Adipocyte (in vitro differentiated cells): ENCODE measurements at regions not wholly inside any gene's neighbourhood (a gene's known extent, or its start where the extent isn't known, plus 50 kb on each side); places are given as distances from the start of the nearest gene placed in this dataset.
"Not testable (repeated sequence)": the region's sequence is repeated elsewhere in the genome, so short reads cannot be mapped to it uniquely, and the experiment has no call there.

ENCODE experiments used
- DNase-seq: peaks from one replicate; pipeline ENCODE4 v3.0.0-alpha.2; 2015; ENCODE audit warnings: low read depth
- H3K27me3 ChIP-seq: replicated peaks from 2 replicates; pipeline ENCODE4 v1.7.0; 2013; ENCODE audit warnings: mild to moderate bottlenecking, low read length, moderate library complexity; ENCODE audit not compliant: control insufficient read depth, insufficient read depth
- H3K36me3 ChIP-seq: 2 replicates; pipeline ENCODE4 v1.7.0; 2013; ENCODE audit warnings: low read length, mild to moderate bottlenecking, moderate library complexity; ENCODE audit not compliant: control insufficient read depth, insufficient read depth, severe bottlenecking
- H3K4me1 ChIP-seq: 2 replicates; pipeline ENCODE4 v1.7.0; 2013; ENCODE audit warnings: mild to moderate bottlenecking, low read length, moderate library complexity; ENCODE audit not compliant: control insufficient read depth, insufficient read depth
- H3K4me3 ChIP-seq: 2 replicates; pipeline ENCODE4 v1.7.0; 2013; ENCODE audit warnings: mild to moderate bottlenecking, low read length, moderate library complexity
- H3K9ac ChIP-seq: 2 replicates; pipeline ENCODE4 v1.7.0; 2013; ENCODE audit warnings: mild to moderate bottlenecking, low read length, moderate library complexity
- H3K9me3 ChIP-seq: 2 replicates; pipeline ENCODE4 v1.7.0; 2013; ENCODE audit warnings: mild to moderate bottlenecking, low read length, moderate library complexity; ENCODE audit not compliant: control insufficient read depth

DNA sequence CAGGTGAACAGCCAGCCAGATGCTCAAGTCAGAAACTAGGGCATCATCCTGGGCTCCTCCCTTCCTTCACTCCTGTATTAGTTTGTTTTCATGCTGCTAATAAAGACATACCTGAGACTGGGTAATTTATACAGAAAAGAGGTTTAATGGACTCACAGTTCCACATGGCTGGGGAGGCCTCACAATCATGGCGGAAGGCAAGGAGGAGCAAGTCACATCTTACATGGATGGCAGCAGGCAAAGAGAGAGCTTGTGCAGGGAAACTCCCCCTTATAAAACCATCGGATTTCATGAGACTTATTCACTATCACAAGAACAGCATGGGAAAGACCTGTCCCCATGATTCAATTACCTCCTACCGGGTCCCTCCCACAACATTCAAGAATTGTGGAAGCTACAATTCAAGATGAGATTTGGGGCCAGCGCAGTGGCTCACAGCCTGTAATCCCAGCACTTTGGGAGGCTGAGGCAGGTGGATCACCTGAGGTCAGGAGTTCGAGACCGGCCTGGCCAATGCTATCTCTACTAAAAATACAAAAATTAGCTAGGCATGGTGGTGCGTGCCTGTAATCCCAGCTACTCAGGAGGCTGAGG, 78.0 kb downstream of the CHRD start:
- H3K4me1 ChIP-seq, H3K27me3 ChIP-seq, H3K9ac ChIP-seq, H3K9me3 ChIP-seq, H3K4me3 ChIP-seq, H3K36me3 ChIP-seq, DNase-seq: not testable (repeated sequence)

DNA sequence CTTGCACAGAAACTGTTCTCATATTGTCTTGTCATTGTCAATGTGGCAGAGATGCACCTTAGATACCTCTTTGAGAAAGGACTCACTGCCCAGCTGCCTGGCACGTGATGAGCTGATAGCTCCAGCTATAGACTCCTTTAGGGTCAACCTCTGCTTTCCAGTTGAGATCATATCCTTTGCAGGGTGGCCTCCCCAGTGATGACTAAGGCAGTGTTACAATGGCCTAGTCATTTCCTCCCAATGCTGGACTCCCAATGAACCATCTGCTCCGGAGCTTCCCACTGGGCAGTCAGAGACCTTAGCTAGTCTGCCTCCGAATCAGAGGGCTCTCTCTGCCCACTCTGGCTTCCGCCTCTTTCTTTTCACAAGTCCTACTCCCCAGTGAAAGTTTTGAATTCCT, 79.5 kb downstream of the CHRD start:
- Histone ChIP-seq H3K4me3 (no peak overlapping the region), H3K9me3 (no peaks in the 10 kb centered on the region), H3K4me1 (no peaks in the 10 kb centered on the region), H3K27me3 (no peaks in the 10 kb centered on the region), H3K9ac (no peak overlapping the region), H3K36me3 (no peaks in the 10 kb centered on the region)
- DNase-seq, result no peak

DNA sequence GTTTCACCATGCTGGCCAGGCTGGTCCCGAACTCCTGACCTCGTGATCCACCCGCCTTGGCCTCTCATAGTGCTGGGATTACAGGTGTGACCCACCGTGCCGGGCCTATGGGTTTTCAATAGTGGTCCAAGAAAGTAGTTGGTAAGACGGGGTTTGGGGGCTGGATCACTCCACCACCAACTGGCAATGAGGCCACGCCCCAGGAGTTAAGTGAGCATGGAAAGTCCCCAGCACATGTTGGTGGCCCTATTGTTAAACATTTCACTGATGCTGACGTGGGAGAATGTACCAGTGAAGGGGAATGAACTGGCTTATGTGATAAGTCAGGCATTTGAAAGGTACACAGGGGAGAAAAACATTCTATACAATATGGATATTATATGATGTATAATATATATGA, 80.4 kb downstream of the CHRD start:
- Histone ChIP-seq H3K4me1 (peaks cover 1% of the 10 kb centered on the region), H3K9ac (no peak overlapping the region), H3K27me3 (no peaks in the 10 kb centered on the region), H3K9me3 (no peaks in the 10 kb centered on the region), H3K4me3 (no peak overlapping the region), H3K36me3 (no peaks in the 10 kb centered on the region)
- DNase-seq, result no peak

DNA sequence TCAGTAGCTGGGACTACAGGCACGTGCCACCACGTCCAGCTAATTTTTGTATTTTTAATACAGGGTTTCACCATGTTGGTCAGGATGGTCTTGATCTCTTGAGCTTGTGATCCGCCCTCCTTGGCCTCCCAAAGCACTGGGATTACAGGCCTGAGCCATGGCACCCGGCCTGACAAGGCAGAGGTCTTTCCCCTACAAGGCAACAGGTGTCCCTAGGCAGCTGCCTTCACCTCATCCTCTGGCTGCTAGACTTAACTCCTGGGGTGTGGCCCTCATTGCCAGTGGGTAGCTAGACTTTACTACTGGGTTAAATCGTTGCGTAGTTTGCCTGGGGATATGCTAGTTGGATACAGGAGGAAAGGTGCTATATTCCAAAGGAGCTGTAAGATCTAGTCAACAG, 81.4 kb downstream of the CHRD start:
- no peaks in the 10 kb centered on the region for H3K27me3 ChIP-seq
- no peak overlapping the region for H3K4me3 ChIP-seq
- H3K9me3 ChIP-seq, result no peaks in the 10 kb centered on the region
- peaks cover 3% of the 10 kb centered on the region for H3K4me1 ChIP-seq
- no peak overlapping the region for H3K9ac ChIP-seq
- DNase-seq, result no peak
- H3K36me3 ChIP-seq, result no peaks in the 10 kb centered on the region

DNA sequence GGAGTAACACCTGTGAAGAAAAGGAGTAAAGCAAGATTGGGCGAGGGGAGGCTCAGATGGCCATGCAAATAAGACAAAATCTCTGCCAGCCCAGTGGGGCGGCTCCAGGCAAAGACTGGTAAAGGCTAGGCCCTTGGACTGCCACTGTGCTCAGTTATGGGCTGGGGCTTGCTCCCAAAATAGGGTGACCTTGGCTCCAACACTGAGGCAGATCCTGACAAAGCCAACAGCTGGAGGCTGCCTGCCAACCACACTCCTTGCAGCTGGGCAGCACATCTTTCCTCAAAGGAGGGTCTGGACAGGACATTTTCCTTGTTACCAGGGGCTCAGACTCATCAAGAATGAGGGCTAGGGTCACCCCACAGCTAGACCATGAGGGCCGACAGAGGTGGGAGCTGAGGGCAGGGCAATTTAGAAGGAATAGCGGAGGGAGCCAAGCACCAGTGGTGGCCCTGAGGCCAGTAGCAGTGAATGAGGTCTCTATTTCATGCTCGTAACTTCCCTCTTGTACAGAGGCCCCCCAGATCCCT, 86.1 kb downstream of the CHRD start:
- H3K4me3 ChIP-seq, result no peak overlapping the region
- no peaks in the 10 kb centered on the region for H3K27me3 ChIP-seq
- no peaks in the 10 kb centered on the region for H3K36me3 ChIP-seq
- no peak overlapping the region for H3K9ac ChIP-seq
- no peaks in the 10 kb centered on the region for H3K9me3 ChIP-seq
- peaks cover 8% of the 10 kb centered on the region for H3K4me1 ChIP-seq
- DNase-seq, result no peak

DNA sequence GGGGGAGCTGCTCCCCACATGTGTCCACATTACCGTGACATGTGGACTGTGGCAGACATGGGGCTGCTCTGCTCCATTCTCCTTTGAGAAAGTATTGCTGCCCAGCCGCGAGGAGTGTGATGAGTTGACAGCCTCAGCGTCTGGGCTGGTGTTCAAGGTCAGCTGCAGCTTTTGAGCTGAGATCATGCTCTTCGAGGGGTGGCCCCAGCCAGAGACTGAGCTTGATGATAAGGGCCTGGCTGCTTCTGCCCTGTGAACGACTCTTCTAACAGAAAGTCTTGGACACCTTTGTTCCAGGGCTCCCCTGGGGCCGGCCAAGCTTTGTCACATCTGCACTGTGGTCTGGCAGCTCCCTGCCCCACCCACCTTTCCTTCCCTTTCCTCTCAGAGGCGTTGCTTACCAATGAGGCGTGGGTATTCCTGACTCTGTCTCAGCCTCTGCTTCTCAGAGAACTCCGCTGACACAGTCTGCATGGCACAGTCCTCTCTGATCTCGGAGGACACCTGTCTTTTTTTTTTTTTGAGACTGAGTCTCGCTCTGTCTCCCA, 86.6 kb downstream of the CHRD start:
- Histone ChIP-seq H3K4me3 (no peak overlapping the region), H3K36me3 (no peaks in the 10 kb centered on the region), H3K9ac (no peak overlapping the region), H3K27me3 (no peaks in the 10 kb centered on the region), H3K9me3 (no peaks in the 10 kb centered on the region), H3K4me1 (peaks cover 8% of the 10 kb centered on the region)
- DNase-seq, result no peak

DNA sequence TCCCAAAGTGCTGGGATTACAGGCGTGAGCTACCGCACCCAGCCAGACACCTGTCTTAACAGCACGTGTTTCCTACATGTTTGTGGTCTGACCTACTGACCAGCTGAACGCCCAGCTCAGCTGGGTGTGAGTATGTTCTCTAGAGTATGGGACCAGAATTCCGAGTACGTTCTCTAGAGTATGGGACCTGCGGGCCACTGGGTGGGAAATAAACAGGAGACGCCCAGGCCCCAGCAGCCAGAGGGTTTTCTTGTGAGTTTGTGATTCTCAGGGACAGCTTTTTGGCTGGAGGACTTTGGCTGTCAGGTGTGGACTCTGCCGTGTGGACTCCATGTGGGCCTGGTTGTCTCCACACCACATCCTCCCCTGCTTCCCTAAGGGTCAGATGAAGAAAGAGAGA, 87.3 kb downstream of the CHRD start:
- Histone ChIP-seq H3K4me1 (peaks cover 8% of the 10 kb centered on the region), H3K9me3 (no peaks in the 10 kb centered on the region), H3K4me3 (no peak overlapping the region), H3K27me3 (peaks cover 3% of the 10 kb centered on the region), H3K9ac (no peak overlapping the region), H3K36me3 (no peaks in the 10 kb centered on the region)
- DNase-seq, result no peak

DNA sequence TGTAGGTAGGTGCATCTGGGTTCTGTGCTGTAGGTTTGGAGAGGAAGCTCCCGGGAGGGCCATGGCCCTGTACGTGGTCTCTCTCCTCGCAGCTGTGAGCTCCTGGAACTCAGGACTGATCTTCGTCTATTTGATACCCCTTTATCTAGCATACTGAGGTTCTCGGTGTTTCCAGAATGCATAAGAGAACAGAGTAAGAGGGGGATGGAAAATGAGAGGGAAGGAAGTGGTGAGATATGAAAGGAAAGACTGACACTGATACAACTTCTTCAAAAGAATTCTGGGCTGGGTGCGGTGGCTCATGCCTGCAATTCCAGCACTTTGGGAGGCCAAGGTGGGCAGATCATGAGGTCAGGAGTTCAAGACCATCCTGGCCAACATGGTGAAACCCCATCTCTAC, 90.7 kb downstream of the CHRD start:
- no peak overlapping the region for H3K4me3 ChIP-seq
- H3K9ac ChIP-seq, result no peak overlapping the region
- H3K9me3 ChIP-seq, result no peaks in the 10 kb centered on the region
- peaks cover 5% of the 10 kb centered on the region for H3K4me1 ChIP-seq
- no peaks in the 10 kb centered on the region for H3K36me3 ChIP-seq
- peaks cover 11% of the 10 kb centered on the region for H3K27me3 ChIP-seq
- no peak for DNase-seq

DNA sequence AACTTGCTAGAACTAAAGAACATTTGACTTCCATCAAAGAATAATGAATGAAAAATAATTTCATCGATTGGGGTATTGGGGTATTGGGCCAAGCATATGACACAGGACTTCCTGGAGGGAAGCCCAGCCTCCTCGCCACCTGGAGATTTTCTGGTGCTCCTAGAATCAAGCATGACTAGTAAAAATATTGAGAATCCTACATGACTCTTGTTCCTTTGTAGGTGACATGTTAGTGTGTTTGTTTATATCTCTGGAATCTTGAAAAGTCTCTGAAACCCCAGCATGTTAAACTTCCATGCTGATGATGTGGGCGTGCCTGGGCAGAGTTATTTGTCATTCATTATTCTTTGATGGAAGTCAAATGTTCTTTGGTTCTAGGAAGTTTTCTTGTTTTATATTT, 90.1 kb upstream of the EPHB3 start:
- H3K4me1 ChIP-seq, result peaks cover 3% of the 10 kb centered on the region
- DNase-seq, result no peak
- peaks cover 11% of the 10 kb centered on the region for H3K27me3 ChIP-seq
- H3K9ac ChIP-seq, result no peak overlapping the region
- no peaks in the 10 kb centered on the region for H3K36me3 ChIP-seq
- H3K4me3 ChIP-seq, result no peak overlapping the region
- H3K9me3 ChIP-seq, result no peaks in the 10 kb centered on the region

DNA sequence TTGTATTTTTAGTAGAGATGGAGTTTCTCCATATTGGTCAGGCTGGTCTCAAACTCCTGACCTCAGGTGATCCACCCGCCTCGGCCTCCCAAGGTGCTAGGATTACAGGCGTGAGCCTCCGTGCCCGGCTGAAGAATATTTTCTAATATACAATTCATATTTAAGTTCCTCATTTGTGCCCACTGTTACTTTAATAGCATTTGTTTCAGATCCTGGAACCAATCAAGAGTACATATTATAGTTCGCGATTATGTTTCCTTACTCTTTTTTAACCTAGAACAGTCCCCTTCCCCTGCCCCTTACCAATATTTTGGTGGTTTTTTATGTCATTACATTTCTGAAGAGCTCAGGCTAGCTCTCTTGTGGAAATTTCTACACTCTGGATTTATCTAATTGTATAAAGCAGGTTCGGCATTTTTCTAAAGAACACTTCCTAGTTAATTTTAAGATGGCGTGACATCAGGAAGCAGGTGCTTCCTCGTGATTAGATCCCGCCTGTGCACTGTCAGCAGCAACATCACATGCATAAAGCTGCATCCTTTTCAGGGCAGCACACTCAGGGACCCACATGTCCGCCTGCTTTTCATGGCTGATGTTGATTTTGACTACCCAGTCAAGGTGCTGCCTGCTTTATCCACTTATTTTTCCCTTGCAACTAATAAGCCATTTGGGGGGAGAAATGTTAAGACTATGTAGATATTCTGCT, 88.7 kb upstream of the EPHB3 start:
- DNase-seq, result no peak
- peaks cover 11% of the 10 kb centered on the region for H3K27me3 ChIP-seq

DNA sequence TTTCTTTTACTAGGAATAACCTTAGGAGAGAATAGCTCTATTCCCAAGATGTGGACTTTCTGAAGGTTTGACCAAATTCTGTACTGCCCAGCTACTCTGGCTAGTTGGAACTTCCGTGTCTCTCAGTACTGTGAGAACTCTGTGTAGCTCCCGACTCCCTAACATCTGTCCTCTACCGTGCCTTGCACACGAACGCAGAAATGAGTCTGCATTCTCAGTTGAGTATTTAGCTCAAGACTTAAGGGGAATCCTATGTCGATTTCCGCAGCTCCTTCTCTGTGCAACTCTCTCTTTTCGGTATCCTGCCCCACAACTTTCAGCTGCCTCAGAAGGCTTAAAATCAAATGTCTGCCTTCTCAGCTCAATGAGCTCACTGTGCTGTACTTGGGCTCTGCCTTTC, 86.7 kb upstream of the EPHB3 start:
- Histone ChIP-seq H3K27me3 (peaks cover 11% of the 10 kb centered on the region), H3K4me1 (no peaks in the 10 kb centered on the region), H3K4me3 (no peak overlapping the region), H3K36me3 (no peaks in the 10 kb centered on the region), H3K9me3 (peaks cover 3% of the 10 kb centered on the region), H3K9ac (no peak overlapping the region)
- no peak for DNase-seq

More for the DNA sequence above, 88.7 kb upstream of the EPHB3 start:
- H3K4me3 ChIP-seq, result no peak overlapping the region
- peaks cover 1% of the 10 kb centered on the region for H3K9me3 ChIP-seq
- H3K4me1 ChIP-seq, result no peaks in the 10 kb centered on the region
- no peak overlapping the region for H3K9ac ChIP-seq
- no peaks in the 10 kb centered on the region for H3K36me3 ChIP-seq
